T follicular helper cell (primary cell): ENCODE measurements at regions not wholly inside any gene's neighbourhood (a gene's known extent, or its start where the extent isn't known, plus 50 kb on each side); places are given as distances from the start of the nearest gene placed in this dataset.
"Not testable (repeated sequence)": the region's sequence is repeated elsewhere in the genome, so short reads cannot be mapped to it uniquely, and the experiment has no call there.

ENCODE experiments used
- DNase-seq: peaks from one replicate; pipeline ENCODE4 v3.0.0-alpha.2; 2020; ENCODE audit warnings: low read depth

DNA sequence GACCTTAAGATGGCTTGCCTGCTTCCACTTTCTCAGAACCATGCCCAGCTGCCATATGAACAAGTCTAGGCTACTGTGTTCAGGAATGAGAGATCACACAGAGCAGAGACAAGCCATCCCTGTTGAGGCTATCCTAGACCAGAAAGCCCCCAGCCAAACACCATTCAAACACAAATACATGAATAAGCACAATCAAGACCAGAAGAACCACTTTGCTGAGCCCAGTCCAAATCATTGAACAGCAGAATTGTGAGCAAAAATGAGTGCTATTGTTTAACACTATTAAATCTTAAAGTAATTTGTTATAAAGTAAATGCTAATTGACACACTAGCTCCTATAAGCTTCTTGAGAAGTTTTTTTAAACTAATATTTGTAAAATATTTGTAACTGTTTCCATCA lies 79.0 kb upstream of the LYZL1 start:
- DNase-seq = no peak

DNA sequence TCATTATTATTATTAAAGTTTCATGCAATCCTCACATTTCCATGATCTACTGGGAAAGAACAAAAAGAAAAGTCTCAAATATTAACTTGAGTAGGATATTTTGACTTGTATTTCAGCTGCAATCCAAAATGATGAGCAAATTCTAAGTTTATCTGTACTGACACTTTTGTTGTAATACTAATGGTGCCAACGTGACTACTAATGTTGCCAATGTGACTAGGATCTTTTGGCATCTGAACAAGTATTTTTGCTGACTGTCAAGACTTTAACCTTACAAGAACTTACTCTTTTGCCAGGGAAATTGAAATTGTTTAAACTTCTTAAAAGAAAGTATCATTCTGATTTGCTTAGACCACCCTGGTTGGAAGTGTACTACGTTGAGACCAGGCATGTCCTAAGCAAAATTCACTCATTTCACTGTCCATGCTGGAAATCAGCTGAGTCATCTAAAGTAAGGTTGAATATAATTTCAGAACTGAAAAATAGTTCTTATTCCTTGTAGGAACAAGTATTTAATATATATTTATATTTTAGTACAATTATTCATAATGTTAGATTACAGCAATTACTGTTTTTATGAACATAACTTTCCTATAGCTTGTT lies 78.5 kb upstream of the LYZL1 start:
- DNase-seq = no peak

DNA sequence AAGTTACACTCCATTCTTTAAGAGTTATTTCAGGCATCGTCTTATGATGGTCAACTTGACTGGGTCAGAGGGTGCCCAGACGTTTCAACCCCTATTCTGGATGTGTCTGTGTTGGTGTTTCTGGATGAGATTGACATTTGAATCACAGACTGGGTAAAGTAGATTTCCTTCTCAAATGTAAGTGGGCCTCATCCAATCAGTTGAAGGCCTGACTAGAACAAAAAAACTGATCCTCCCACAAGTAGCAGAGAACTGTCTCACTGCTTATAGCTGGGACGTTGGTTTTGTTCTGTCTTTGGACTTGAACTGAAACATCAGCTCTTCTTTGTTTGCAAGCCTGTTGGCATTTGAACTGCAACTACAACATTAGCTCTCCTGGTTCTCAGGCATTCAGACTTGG lies 76.3 kb upstream of the LYZL1 start:
- DNase-seq = no peak

DNA sequence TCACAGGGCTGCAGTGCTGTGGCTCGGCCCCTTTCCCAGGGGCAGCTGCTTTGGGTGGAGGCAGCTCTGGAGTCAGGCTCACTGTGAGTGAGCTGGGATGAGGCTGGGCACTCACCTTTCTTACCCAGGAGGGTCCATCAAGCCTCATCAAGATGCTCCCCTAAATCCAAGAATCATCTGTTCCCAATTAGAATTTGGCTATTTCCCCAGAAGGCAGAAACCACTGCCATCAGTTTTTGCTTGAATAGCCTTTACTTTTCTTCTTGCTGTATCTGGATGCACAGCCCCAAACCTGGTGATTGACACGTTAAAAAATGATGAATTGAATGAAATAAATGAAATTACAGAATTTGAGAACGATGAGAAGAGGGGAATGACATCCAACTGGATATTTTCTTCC lies 74.3 kb upstream of the LYZL1 start:
- no peak for DNase-seq

DNA sequence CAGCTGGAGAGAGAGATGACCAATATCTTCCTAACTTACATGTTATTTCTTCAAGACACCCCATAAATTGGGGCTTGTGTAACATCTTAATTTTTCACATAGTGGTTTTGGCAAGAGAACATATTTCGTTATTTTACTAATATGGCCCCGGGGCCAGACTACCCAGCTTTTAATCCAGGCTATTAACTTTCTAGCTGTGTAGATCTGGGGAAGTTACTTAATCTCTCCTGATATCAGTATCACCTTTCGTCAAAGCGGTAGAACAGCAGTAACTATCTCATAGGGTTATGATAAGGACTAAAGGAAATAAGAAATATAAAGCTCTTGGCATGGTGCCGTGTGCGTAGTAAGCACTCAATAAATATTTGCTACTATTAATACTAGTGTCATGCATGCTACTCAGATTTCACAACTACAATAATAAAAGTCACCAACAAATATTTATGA lies 71.6 kb upstream of the LYZL1 start:
- no peak for DNase-seq

DNA sequence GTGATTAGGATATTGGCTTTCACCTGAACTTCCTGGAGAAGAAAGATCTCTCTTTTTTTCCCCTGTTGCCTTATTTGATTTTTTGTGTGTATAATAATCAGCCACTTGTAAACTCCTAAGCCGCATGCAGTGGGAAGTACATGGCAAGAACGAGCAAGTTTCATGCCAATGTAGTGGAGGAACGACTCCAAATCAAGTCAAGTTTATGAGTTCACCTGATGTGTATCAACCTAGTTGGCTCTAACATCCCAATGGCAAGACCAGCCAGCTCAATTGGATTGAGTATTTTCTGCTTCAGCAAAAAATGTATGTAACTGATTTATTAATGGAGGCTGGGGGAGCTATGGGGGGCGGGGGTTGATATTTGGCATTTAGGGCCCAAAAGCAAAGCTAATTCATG lies 65.5 kb upstream of the LYZL1 start:
- no peak for DNase-seq

DNA sequence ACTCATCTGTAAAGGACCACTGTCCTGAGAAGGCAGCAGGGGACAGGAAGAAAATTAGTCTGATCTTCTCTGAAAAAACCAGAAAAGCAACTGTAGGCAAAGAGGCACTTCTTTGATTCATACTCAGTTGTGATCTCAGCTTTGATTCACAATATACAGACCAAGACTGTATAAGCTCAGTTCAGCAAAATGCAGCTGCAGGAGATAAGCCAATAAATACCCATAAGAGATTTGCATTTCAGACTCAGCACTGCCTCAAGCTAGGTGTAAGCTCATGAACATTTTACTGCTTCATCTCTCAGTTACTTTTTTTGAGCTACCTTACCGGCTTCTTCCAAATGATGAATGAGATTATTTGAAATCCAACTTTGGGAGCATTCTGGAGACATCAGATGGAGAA lies 64.2 kb upstream of the LYZL1 start:
- DNase-seq = no peak

DNA sequence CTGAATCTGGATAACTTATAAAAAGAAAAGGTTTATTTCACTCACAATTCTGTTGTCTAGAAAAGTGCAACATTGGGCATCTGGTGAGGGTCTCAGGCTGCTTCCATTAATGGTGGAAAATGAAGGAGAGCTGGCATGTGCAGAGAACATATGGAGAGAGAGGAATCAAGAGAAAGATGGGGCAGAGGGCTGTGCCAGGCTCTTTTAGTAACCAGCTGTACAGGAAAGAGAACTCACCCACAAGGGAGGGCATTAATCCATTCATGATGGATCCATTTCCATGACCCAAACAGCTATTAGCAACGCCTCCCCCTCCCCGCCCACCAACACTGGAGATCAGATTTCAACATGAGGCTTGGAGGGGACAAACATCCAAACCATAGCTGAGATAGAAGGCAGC lies 61.7 kb upstream of the LYZL1 start:
- DNase-seq = no peak

DNA sequence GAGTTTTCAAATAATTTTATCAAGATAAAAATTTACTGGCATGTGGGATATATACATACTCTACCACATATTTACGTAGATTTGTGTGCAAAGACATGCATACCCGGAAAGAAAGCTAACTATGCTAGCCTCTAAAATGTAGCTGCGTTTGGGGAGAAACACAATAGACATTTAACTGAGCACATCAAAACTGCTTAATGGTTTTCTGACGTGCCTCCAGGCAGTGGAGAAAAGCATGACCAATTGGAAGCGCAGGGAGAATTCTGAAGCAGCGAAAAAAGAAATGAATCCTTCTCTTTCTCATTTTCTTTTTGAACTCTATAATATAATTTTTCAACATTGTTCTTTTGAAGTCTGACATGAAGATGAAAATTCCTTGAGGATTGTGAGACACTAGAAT lies 60.3 kb upstream of the LYZL1 start:
- no peak for DNase-seq

DNA sequence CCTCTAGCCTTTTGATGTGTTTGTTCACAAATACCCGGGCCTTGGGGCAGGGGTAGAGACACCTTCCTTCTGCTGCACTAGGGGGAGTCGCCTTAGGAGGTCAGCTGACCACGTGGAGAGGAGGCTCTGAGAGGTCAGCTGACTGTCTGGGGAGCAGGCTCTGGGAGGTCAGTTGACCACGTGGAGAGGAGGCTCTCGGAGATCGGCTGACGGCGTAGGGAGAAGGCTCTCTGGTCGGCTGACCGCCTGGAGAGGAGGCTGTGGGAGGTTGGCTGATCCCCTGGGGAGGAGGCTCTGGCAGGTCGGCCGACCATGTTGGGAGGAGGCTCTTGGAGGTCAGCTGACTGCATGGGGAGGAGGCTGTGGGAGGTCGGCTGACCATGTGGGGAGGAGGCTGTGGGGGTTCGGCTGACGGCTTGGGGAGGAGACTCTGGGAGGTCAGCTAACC lies 59.6 kb upstream of the LYZL1 start:
- DNase-seq = no peak

DNA sequence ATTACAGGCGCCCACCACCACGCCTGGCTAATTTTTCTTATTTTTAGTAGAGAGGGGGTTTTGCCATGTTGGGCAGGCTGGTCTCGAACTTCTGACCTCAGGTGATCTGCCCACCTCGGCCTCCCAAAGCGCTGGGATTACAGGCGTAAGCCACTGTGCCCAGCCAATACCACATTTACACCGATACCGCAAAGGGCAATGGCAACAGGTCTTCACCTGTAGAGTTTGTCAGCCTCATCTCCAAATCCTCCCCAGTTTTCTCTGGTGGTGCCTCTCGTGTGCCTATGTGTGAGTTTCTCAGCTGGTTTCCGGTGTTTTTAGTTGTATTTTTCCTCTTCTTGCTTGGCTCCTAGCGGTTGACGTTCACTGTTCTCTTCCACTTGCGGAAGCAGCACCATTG lies 52.0 kb upstream of the LYZL1 start:
- DNase-seq = not testable (repeated sequence)

DNA sequence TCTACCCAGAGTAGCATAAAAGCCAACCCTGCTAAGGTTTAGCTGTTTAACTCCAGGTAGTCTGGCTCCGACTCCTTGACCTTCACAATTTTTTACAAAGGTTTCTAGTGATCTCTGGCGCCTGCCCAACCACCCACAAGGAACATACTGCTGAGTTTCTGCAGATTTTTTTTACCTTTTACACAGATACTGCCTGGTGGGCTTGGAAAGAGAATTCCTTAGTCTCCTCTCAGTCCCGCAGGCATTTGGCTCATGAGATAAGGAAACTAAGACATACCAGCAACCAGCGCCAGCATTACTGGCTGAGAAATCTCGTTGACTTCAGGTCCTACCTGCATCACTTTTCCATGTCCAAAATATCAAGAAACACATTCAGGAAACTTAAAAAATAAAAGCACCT lies 51.1 kb upstream of the LYZL1 start:
- no peak for DNase-seq

DNA sequence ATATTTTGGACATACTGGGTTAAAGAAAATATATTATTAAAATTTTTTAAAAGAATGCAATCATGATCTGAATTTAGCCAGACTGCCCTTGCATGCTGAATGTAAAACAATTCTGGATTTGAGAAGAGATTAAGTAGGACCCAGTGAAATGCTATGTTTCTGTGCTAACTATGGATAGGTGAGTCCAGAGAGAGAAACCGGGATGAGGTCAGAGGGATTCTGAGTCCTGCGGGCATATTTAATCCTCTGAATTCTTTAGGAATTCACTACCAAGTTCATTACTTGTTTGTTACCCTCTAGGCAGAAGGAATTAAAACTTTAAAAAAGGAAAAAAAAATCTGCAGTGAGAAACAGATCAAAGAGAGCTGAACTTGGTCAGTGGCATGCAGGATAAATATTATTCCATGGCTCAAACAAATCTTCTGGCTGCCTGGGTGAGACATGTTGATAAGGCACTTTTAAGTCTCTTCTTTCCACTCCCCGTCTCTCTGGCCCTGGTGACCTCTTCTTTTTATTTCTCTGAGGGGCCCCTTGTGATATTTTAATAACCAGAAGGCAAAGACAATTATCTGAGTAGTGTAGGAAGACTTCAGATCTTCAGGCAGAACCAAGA lies 50.2 kb upstream of the LYZL1 start:
- DNase-seq = no peak
